ENCODE measurements at regions not wholly inside any gene's neighbourhood (a gene's known extent, or its start where the extent isn't known, plus 50 kb on each side); places are given as distances from the start of the nearest gene placed in this dataset.

DNA sequence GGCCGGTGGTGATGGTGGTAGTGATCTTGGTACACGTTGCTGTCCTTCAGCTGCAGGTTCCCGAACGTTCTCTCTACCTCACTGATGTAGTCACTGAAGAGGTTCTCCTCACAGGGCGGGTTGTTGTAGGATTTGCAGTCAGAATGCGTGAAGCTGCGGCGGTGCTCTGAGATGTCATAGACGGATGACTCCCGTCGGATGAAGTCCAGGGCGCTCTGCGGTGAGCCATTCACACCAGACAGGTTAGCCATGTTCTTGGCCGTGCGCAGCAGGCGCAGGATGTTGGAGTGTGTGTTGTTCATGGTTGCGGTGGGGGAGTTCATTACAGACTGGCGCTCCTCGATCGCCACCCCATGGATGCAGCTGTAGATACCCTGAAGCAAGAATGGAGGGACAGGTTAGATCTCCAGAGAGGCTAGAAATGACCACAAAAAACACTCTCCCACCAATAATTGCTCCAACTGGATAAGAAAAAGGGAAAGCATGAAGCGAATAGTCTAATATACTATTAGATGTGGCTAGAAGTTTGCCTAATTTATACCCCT, 367.8 kb downstream of the EMP1 start:
- H3K27me3 ChIP-seq (ENCODE audit: control insufficient read depth in 4 of 4, insufficient read depth in 4 of 4, low read length in 3 of 4) = no peaks in the 10 kb centered on the region
- DNase-seq (ENCODE audit: low spot score) = no peak
- H3K9ac ChIP-seq (ENCODE audit: low read depth in 1 of 2, low read length in 2 of 2) = no peak overlapping the region
- H3K4me1 ChIP-seq (ENCODE audit: control insufficient read depth in 4 of 4, insufficient read depth in 4 of 4, low read length in 3 of 4) = peaks cover 0 to 6% (median under 1%) of the 10 kb centered on the region in 4 donors
- no peak overlapping the region for H3K27ac ChIP-seq (ENCODE audit: low read depth in 1 of 2, low read length in 2 of 2)
- no peaks in the 10 kb centered on the region for H3K9me3 ChIP-seq (ENCODE audit: control insufficient read depth in 4 of 4, low read length in 3 of 4)
- TF ChIP-seq GABPA (IDR thresholded peaks at IDR 0.05 in 1 of 2, conservative IDR thresholded peaks at IDR 0.05 in 1 of 2) = no peak
- TF ChIP-seq TAF1 (conservative IDR thresholded peaks at IDR 0.05) = no peak
- TF ChIP-seq, protein P1, sequence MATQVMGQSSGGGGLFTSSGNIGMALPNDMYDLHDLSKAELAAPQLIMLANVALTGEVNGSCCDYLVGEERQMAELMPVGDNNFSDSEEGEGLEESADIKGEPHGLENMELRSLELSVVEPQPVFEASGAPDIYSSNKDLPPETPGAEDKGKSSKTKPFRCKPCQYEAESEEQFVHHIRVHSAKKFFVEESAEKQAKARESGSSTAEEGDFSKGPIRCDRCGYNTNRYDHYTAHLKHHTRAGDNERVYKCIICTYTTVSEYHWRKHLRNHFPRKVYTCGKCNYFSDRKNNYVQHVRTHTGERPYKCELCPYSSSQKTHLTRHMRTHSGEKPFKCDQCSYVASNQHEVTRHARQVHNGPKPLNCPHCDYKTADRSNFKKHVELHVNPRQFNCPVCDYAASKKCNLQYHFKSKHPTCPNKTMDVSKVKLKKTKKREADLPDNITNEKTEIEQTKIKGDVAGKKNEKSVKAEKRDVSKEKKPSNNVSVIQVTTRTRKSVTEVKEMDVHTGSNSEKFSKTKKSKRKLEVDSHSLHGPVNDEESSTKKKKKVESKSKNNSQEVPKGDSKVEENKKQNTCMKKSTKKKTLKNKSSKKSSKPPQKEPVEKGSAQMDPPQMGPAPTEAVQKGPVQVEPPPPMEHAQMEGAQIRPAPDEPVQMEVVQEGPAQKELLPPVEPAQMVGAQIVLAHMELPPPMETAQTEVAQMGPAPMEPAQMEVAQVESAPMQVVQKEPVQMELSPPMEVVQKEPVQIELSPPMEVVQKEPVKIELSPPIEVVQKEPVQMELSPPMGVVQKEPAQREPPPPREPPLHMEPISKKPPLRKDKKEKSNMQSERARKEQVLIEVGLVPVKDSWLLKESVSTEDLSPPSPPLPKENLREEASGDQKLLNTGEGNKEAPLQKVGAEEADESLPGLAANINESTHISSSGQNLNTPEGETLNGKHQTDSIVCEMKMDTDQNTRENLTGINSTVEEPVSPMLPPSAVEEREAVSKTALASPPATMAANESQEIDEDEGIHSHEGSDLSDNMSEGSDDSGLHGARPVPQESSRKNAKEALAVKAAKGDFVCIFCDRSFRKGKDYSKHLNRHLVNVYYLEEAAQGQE (IDR thresholded peaks at IDR 0.05) = no peak
- TF ChIP-seq, protein P2, sequence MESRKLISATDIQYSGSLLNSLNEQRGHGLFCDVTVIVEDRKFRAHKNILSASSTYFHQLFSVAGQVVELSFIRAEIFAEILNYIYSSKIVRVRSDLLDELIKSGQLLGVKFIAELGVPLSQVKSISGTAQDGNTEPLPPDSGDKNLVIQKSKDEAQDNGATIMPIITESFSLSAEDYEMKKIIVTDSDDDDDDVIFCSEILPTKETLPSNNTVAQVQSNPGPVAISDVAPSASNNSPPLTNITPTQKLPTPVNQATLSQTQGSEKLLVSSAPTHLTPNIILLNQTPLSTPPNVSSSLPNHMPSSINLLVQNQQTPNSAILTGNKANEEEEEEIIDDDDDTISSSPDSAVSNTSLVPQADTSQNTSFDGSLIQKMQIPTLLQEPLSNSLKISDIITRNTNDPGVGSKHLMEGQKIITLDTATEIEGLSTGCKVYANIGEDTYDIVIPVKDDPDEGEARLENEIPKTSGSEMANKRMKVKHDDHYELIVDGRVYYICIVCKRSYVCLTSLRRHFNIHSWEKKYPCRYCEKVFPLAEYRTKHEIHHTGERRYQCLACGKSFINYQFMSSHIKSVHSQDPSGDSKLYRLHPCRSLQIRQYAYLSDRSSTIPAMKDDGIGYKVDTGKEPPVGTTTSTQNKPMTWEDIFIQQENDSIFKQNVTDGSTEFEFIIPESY (IDR thresholded peaks at IDR 0.05) = no peak
- 95% methylated on average over 21 of the region's 21 CpGs for WGBS
- H3K36me3 ChIP-seq (ENCODE audit: control insufficient read depth in 4 of 4, insufficient read depth in 3 of 4, low read depth in 1 of 4, low read length in 3 of 4) = no peaks in the 10 kb centered on the region
- H3K4me3 ChIP-seq (ENCODE audit: low read depth in 1 of 3, low read length in 3 of 3) = no peak overlapping the region

DNA sequence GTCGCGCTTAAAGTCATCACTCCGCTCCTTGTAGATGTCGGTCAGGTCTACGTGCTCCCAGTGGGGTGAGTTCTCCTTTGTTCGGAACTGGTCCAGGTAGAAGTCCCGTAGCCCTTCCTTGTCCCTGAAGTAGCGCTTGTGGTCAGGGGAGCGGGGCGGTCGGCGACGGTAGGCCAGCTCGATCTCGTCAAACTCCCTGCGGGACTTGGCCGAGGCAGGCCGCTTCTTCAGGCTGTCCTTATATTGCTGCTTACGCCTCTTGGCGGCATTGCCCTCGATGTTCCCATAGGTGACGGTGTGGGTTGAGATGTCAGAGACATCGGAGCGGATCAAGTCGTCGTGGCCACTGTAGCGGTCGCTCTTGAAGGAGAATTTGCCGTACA, 367.2 kb downstream of the EMP1 start:
- Histone ChIP-seq H3K27ac (ENCODE audit: low read depth in 1 of 2, low read length in 2 of 2) (no peak overlapping the region), H3K9ac (ENCODE audit: low read depth in 1 of 2, low read length in 2 of 2) (no peak overlapping the region), H3K4me3 (ENCODE audit: low read depth in 1 of 3, low read length in 3 of 3) (no peak overlapping the region), H3K9me3 (ENCODE audit: control insufficient read depth in 4 of 4, low read length in 3 of 4) (no peaks in the 10 kb centered on the region), H3K36me3 (ENCODE audit: control insufficient read depth in 4 of 4, insufficient read depth in 3 of 4, low read depth in 1 of 4, low read length in 3 of 4) (no peaks in the 10 kb centered on the region), H3K4me1 (ENCODE audit: control insufficient read depth in 4 of 4, insufficient read depth in 4 of 4, low read length in 3 of 4) (peaks cover 0 to 12% (median 3%) of the 10 kb centered on the region in 4 donors), H3K27me3 (ENCODE audit: control insufficient read depth in 4 of 4, insufficient read depth in 4 of 4, low read length in 3 of 4) (no peaks in the 10 kb centered on the region)
- WGBS = 98% methylated on average over 29 of the region's 29 CpGs
- TF ChIP-seq, protein P2 (IDR thresholded peaks at IDR 0.05) = no peak
- TF ChIP-seq FOXA1 (IDR thresholded peaks at IDR 0.05) = no peak
- no peak for TF ChIP-seq EGR1 (IDR thresholded peaks at IDR 0.05; ENCODE audit: low read depth in 2 of 2)
- TF ChIP-seq, protein P1 (IDR thresholded peaks at IDR 0.05) = no peak
- no peak for TF ChIP-seq RAD21 (IDR thresholded peaks at IDR 0.05)
- no peak for TF ChIP-seq FOXA2 (IDR thresholded peaks at IDR 0.05)
- TF ChIP-seq, protein P3, sequence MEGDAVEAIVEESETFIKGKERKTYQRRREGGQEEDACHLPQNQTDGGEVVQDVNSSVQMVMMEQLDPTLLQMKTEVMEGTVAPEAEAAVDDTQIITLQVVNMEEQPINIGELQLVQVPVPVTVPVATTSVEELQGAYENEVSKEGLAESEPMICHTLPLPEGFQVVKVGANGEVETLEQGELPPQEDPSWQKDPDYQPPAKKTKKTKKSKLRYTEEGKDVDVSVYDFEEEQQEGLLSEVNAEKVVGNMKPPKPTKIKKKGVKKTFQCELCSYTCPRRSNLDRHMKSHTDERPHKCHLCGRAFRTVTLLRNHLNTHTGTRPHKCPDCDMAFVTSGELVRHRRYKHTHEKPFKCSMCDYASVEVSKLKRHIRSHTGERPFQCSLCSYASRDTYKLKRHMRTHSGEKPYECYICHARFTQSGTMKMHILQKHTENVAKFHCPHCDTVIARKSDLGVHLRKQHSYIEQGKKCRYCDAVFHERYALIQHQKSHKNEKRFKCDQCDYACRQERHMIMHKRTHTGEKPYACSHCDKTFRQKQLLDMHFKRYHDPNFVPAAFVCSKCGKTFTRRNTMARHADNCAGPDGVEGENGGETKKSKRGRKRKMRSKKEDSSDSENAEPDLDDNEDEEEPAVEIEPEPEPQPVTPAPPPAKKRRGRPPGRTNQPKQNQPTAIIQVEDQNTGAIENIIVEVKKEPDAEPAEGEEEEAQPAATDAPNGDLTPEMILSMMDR (IDR thresholded peaks at IDR 0.05; ENCODE audit: low read depth, low read length, missing input control) = no peak
- no peak for TF ChIP-seq RXRA (IDR thresholded peaks at IDR 0.05)
- TF ChIP-seq YY1 (IDR thresholded peaks at IDR 0.05) = no peak
- TF ChIP-seq SP1 (IDR thresholded peaks at IDR 0.05) = no peak
- TF ChIP-seq, protein P4, sequence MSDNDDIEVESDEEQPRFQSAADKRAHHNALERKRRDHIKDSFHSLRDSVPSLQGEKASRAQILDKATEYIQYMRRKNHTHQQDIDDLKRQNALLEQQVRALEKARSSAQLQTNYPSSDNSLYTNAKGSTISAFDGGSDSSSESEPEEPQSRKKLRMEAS (IDR thresholded peaks at IDR 0.05) = no peak
- TF ChIP-seq HNF4G (IDR thresholded peaks at IDR 0.05) = no peak
- no peak for TF ChIP-seq GABPA (IDR thresholded peaks at IDR 0.05 in 1 of 2, conservative IDR thresholded peaks at IDR 0.05 in 1 of 2)
- TF ChIP-seq, protein P5, sequence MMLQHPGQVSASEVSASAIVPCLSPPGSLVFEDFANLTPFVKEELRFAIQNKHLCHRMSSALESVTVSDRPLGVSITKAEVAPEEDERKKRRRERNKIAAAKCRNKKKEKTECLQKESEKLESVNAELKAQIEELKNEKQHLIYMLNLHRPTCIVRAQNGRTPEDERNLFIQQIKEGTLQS (IDR thresholded peaks at IDR 0.05) = no peak
- no peak for TF ChIP-seq TAF1 (conservative IDR thresholded peaks at IDR 0.05)
- TF ChIP-seq HNF4A (conservative IDR thresholded peaks at IDR 0.05) = no peak
- no peak for DNase-seq (ENCODE audit: low spot score)

All from liver (tissue), 8 donors.